GM23338 (cell line): ENCODE measurements at regions not wholly inside any gene's neighbourhood (a gene's known extent, or its start where the extent isn't known, plus 50 kb on each side); places are given as distances from the start of the nearest gene placed in this dataset.

Experiments used
- ATAC-seq: fragments of 200-7000 bp; cut with Tn5 transposase; 3 replicates; pipeline ENCODE4 v1.9.1; 2020
- DNase-seq: peaks from one replicate; pipeline ENCODE4 v3.0.0-alpha.2; 2015; ENCODE audit warnings: low spot score
- H2AFZ ChIP-seq: fragments of 200-600 bp; sonication (generic); 2 replicates; pipeline ENCODE4 v1.8.0; 2016; ENCODE audit warnings: antibody characterized with exemption, mild to moderate bottlenecking, moderate library complexity
- H3F3A ChIP-seq: fragments of 200-600 bp; sonication (generic); replicated peaks from 2 replicates; pipeline ENCODE4 v1.8.0; 2017; ENCODE audit warnings: antibody characterized with exemption, mixed run types, low read depth
- H3K27ac ChIP-seq: fragments of 200-600 bp; sonication (generic); 2 replicates; pipeline ENCODE4 v1.6.1; 2016; ENCODE audit warnings: low read depth
- H3K27me3 ChIP-seq: fragments of 200-600 bp; sonication (generic); 2 replicates; pipeline ENCODE4 v1.8.0; 2016; ENCODE audit warnings: mild to moderate bottlenecking, mixed run types, moderate library complexity; ENCODE audit not compliant: insufficient read depth
- H3K36me3 ChIP-seq: fragments of 200-600 bp; sonication (generic); 2 replicates; pipeline ENCODE4 v1.8.0; 2016; ENCODE audit warnings: mild to moderate bottlenecking; ENCODE audit not compliant: insufficient read depth
- H3K4me1 ChIP-seq: fragments of 200-600 bp; sonication (generic); 2 replicates; pipeline ENCODE4 v1.8.0; 2016; ENCODE audit warnings: mild to moderate bottlenecking, moderate library complexity; ENCODE audit not compliant: insufficient read depth
- H3K4me2 ChIP-seq: fragments of 200-600 bp; sonication (generic); 2 replicates; pipeline ENCODE4 v1.7.1; 2017; ENCODE audit warnings: mixed run types
- H3K4me3 ChIP-seq: fragments of 200-600 bp; sonication (generic); 2 replicates; pipeline ENCODE4 v1.6.1; 2016; ENCODE audit warnings: mixed run types
- H3K79me2 ChIP-seq: fragments of 200-600 bp; sonication (generic); replicated peaks from 2 replicates; pipeline ENCODE4 v1.8.0; 2017; ENCODE audit warnings: mild to moderate bottlenecking; ENCODE audit not compliant: insufficient read depth
- H3K9me2 ChIP-seq: fragments of 200-600 bp; sonication (generic); 2 replicates; pipeline ENCODE4 v1.8.0; 2017; ENCODE audit not compliant: insufficient read depth
- H4K20me1 ChIP-seq: fragments of 200-600 bp; sonication (generic); replicated peaks from 2 replicates; pipeline ENCODE4 v1.8.0; 2017; ENCODE audit warnings: mild to moderate bottlenecking; ENCODE audit not compliant: insufficient read depth
- H3K27ac Mint-ChIP-seq: 2 replicates; pipeline ENCODE4 v1.8.0; 2020; ENCODE audit warnings: inconsistent platforms, mild to moderate bottlenecking, moderate library complexity, mixed read lengths
- H3K27me3 Mint-ChIP-seq: 3 replicates; pipeline ENCODE4 v1.8.0; 2022; ENCODE audit warnings: low read depth, mild to moderate bottlenecking, moderate library complexity, mixed read lengths, inconsistent platforms; ENCODE audit not compliant: insufficient read depth, poor library complexity
- H3K36me3 Mint-ChIP-seq: 3 replicates; pipeline ENCODE4 v1.8.0; 2021; ENCODE audit warnings: low read depth, mild to moderate bottlenecking, inconsistent platforms, moderate library complexity, mixed read lengths
- H3K4me1 Mint-ChIP-seq: 3 replicates; pipeline ENCODE4 v1.8.0; 2020; ENCODE audit warnings: mild to moderate bottlenecking, inconsistent platforms, mixed read lengths
- H3K4me3 Mint-ChIP-seq: 3 replicates; pipeline ENCODE4 v1.8.0; 2021; ENCODE audit warnings: moderate library complexity, mild to moderate bottlenecking, inconsistent platforms, mixed read lengths
- H3K9me3 Mint-ChIP-seq: 3 replicates; pipeline ENCODE4 v1.8.0; 2020; ENCODE audit warnings: moderate library complexity, mild to moderate bottlenecking, inconsistent platforms, mixed read lengths
- CREB1 ChIP-seq: fragments of 250-450 bp; sonication (Bioruptor Pico); IDR thresholded peaks from 2 replicates; pipeline ENCODE4 v1.5.0; 2020; ENCODE audit warnings: low read depth, mild to moderate bottlenecking, moderate library complexity
- CTCF ChIP-seq, 2 experiments: fragments of 200-600 bp in 1 of 2; sonication (generic) in 1 of 2; conservative IDR thresholded peaks; 2 replicates each; pipeline versions ENCODE4 v1.5.1 to v1.6.1; 2016 to 2017; ENCODE audit warnings: antibody characterized with exemption in 2 of 2, low read depth in 2 of 2, mild to moderate bottlenecking in 2 of 2, moderate library complexity in 1 of 2
- EZH2 ChIP-seq: fragments of 200-600 bp; sonication (generic); IDR thresholded peaks from one replicate; pipeline ENCODE4 v1.8.0; 2017; ENCODE audit warnings: antibody characterized with exemption, mild to moderate bottlenecking, low read depth; ENCODE audit not compliant: unreplicated experiment
- EZH2phosphoT487 ChIP-seq: fragments of 200-600 bp; sonication (generic); IDR thresholded peaks from one replicate; pipeline ENCODE4 v1.8.1; 2018; ENCODE audit warnings: antibody characterized with exemption; ENCODE audit not compliant: unreplicated experiment
- JUNB ChIP-seq: IDR thresholded peaks from one replicate; pipeline ENCODE4 v1.6.1; 2016; ENCODE audit warnings: antibody characterized with exemption; ENCODE audit not compliant: unreplicated experiment
- NANOG ChIP-seq: IDR thresholded peaks from 2 replicates; pipeline ENCODE4 v1.6.1; 2016; ENCODE audit warnings: antibody characterized with exemption, borderline replicate concordance
- POLR2AphosphoS5 ChIP-seq: IDR thresholded peaks from 2 replicates; pipeline ENCODE4 v1.6.1; 2016; ENCODE audit warnings: antibody characterized with exemption, low read depth
- REST ChIP-seq: IDR thresholded peaks from one replicate; pipeline ENCODE4 v1.6.1; 2018; ENCODE audit warnings: antibody characterized with exemption; ENCODE audit not compliant: unreplicated experiment
- STAT1 ChIP-seq: IDR thresholded peaks from one replicate; pipeline ENCODE4 v1.6.1; 2016; ENCODE audit warnings: antibody characterized with exemption; ENCODE audit not compliant: unreplicated experiment
- ZNF114 ChIP-seq: fragments of 250-450 bp; sonication (Bioruptor Pico); IDR thresholded peaks from 2 replicates; pipeline ENCODE4 v1.5.0; 2020; ENCODE audit warnings: mild to moderate bottlenecking, moderate library complexity
- ZNF331 ChIP-seq: fragments of 250-450 bp; sonication (Bioruptor Pico); IDR thresholded peaks from 2 replicates; pipeline ENCODE4 v1.5.0; 2020; ENCODE audit warnings: low read depth, mild to moderate bottlenecking, moderate library complexity
- TF ChIP-seq, protein P1 (sequence below): IDR thresholded peaks from 2 replicates; pipeline ENCODE4 v1.6.1; 2016; ENCODE audit warnings: antibody characterized with exemption
- TF ChIP-seq, protein P2 (sequence below): fragments of 250-450 bp; sonication (Bioruptor Pico); IDR thresholded peaks from 2 replicates; pipeline ENCODE4 v1.5.0; 2020; ENCODE audit warnings: mild to moderate bottlenecking, moderate library complexity

GRCh38 chr2:230648356-230648755 is 64.3 kb upstream of the CAB39 start:
- Histone ChIP-seq H3K79me2 (no peaks in the 10 kb centered on the region), H3K36me3 (no peaks in the 10 kb centered on the region), H3K9me2 (no peaks in the 10 kb centered on the region), H3F3A (no peaks in the 10 kb centered on the region), H3K27ac (no peak overlapping the region), H3K27me3 (no peaks in the 10 kb centered on the region), H3K4me3 (no peak overlapping the region), H4K20me1 (no peaks in the 10 kb centered on the region), H3K4me2 (no peak overlapping the region), H2AFZ (no peak overlapping the region), H3K4me1 (no peaks in the 10 kb centered on the region)
- TF ChIP-seq EZH2phosphoT487: no peak
- TF ChIP-seq JUNB: no peak
- TF ChIP-seq ZNF114: no peak
- no peak for TF ChIP-seq REST
- TF ChIP-seq NANOG: no peak
- TF ChIP-seq, protein P1, sequence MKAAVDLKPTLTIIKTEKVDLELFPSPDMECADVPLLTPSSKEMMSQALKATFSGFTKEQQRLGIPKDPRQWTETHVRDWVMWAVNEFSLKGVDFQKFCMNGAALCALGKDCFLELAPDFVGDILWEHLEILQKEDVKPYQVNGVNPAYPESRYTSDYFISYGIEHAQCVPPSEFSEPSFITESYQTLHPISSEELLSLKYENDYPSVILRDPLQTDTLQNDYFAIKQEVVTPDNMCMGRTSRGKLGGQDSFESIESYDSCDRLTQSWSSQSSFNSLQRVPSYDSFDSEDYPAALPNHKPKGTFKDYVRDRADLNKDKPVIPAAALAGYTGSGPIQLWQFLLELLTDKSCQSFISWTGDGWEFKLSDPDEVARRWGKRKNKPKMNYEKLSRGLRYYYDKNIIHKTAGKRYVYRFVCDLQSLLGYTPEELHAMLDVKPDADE: no peak
- TF ChIP-seq ZNF331: no peak
- TF ChIP-seq POLR2AphosphoS5: no peak
- TF ChIP-seq CTCF (conservative IDR thresholded peaks at IDR 0.05; ENCODE audit: low read depth in 2 of 2): no peak
- no peak for TF ChIP-seq STAT1
- TF ChIP-seq, protein P2, sequence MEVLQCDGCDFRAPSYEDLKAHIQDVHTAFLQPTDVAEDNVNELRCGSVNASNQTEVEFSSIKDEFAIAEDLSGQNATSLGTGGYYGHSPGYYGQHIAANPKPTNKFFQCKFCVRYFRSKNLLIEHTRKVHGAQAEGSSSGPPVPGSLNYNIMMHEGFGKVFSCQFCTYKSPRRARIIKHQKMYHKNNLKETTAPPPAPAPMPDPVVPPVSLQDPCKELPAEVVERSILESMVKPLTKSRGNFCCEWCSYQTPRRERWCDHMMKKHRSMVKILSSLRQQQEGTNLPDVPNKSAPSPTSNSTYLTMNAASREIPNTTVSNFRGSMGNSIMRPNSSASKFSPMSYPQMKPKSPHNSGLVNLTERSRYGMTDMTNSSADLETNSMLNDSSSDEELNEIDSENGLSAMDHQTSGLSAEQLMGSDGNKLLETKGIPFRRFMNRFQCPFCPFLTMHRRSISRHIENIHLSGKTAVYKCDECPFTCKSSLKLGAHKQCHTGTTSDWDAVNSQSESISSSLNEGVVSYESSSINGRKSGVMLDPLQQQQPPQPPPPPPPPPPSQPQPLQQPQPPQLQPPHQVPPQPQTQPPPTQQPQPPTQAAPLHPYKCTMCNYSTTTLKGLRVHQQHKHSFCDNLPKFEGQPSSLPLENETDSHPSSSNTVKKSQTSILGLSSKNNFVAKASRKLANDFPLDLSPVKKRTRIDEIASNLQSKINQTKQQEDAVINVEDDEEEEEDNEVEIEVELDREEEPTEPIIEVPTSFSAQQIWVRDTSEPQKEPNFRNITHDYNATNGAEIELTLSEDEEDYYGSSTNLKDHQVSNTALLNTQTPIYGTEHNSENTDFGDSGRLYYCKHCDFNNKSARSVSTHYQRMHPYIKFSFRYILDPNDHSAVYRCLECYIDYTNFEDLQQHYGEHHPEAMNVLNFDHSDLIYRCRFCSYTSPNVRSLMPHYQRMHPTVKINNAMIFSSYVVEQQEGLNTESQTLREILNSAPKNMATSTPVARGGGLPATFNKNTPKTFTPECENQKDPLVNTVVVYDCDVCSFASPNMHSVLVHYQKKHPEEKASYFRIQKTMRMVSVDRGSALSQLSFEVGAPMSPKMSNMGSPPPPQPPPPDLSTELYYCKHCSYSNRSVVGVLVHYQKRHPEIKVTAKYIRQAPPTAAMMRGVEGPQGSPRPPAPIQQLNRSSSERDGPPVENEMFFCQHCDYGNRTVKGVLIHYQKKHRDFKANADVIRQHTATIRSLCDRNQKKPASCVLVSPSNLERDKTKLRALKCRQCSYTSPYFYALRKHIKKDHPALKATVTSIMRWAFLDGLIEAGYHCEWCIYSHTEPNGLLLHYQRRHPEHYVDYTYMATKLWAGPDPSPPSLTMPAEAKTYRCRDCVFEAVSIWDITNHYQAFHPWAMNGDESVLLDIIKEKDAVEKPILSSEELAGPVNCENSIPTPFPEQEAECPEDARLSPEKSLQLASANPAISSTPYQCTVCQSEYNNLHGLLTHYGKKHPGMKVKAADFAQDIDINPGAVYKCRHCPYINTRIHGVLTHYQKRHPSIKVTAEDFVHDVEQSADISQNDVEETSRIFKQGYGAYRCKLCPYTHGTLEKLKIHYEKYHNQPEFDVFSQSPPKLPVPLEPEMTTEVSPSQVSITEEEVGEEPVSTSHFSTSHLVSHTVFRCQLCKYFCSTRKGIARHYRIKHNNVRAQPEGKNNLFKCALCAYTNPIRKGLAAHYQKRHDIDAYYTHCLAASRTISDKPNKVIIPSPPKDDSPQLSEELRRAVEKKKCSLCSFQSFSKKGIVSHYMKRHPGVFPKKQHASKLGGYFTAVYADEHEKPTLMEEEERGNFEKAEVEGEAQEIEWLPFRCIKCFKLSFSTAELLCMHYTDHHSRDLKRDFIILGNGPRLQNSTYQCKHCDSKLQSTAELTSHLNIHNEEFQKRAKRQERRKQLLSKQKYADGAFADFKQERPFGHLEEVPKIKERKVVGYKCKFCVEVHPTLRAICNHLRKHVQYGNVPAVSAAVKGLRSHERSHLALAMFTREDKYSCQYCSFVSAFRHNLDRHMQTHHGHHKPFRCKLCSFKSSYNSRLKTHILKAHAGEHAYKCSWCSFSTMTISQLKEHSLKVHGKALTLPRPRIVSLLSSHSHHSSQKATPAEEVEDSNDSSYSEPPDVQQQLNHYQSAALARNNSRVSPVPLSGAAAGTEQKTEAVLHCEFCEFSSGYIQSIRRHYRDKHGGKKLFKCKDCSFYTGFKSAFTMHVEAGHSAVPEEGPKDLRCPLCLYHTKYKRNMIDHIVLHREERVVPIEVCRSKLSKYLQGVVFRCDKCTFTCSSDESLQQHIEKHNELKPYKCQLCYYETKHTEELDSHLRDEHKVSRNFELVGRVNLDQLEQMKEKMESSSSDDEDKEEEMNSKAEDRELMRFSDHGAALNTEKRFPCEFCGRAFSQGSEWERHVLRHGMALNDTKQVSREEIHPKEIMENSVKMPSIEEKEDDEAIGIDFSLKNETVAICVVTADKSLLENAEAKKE (CRISPR knock-in tag): no peak
- no peak for TF ChIP-seq EZH2
- TF ChIP-seq CREB1 (CRISPR knock-in tag): no peak
- Mint-ChIP-seq H3K4me3 (no peak overlapping the region), H3K9me3 (no peaks in the 10 kb centered on the region), H3K36me3 (no peaks in the 10 kb centered on the region), H3K4me1 (no peaks in the 10 kb centered on the region), H3K27me3 (no peaks in the 10 kb centered on the region), H3K27ac (no peak overlapping the region)
- no peak for ATAC-seq
- no peak for DNase-seq
